ENCODE measurements at regions not wholly inside any gene's neighbourhood (a gene's known extent, or its start where the extent isn't known, plus 50 kb on each side); places are given as distances from the start of the nearest gene placed in this dataset.
"Not testable (repeated sequence)": the region's sequence is repeated elsewhere in the genome, so short reads cannot be mapped to it uniquely, and the experiment has no call there.

DNA sequence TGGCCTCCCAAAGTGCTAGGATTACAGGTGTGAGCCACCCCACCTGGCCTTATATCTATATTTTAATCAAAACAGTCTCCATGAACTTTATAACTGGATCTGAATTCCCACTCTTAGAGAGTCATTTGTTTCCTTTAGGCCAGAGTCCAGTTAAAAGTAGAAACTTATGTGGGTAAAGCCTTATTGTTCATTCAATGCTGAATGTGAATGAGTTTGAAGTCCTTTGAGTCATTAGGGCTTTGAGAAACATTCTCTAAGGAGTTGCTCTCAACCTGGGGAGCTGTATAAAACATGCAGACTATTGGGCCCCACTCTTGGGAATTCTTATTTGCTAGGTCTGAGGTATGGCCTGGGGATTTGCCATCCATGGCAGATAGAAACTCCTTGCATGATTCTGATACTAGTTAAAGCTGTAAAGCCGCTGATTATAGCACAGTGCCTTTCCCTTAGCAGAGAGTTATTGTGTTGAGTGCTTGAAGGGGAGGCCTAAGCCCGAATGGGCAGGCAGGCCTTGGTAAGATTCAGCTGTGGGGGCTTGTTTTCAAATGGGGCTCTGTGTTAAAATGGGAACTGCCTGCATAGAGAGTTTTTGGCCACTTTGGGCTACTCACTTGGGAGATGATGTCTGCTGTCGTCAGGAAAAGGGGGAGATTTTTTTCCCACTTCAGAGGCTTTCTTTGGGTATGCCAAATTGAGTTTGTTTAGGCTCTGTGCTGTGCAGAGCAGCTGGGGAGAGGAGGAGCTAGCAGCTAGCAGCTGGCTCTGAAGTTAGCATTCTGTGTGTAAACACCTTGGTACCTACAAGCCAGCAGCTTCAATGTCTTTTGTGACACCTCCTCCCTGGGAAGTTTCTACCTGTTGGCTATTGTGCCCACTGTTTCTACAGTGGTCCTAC, 117.5 kb downstream of the DACT1 start:
- no peak for DNase-seq

DNA sequence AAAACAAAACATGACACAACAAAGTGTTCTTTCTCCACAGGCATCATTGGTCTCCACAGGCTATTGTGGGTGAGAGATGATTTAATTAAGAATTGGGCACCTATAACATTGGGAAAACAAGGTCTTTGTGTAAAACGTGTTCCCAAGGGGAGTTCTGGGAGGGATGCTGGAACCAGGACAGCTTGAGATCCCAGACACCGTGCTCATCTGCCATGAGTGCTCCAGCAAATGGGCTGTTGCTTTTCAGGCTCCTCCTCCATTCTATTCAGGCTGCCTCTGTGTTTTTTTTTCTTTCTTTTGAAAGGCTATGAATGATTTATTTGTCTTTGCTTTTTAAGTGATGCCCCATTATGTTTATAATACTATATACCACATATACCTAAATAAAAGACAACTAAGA, 122.4 kb downstream of the DACT1 start:
- no peak for DNase-seq

DNA sequence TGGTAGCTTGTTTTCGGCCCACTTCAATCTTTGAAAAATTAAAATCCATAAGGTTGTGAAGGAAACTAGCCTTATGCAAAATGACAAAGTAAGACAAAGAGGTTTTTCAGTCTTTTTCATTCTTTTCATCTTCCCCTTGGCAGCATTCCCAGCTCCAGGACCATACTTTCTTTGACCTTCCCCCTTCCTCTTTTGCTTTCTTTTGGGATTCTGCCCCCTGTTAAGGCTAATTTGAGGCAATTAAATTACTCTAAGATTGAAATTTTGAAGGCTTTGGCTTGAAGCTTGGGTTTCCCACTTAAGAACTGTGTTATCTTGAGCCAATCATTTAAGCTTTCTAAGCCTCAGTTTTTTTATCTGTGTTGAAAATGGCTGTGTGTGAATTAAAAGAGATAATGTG, 124.9 kb downstream of the DACT1 start:
- DNase-seq, result no peak

- no peak for DNase-seq
These were observed 125.4 kb downstream of the DACT1 start for GRCh38 chr14:58763210-58763609.

DNA sequence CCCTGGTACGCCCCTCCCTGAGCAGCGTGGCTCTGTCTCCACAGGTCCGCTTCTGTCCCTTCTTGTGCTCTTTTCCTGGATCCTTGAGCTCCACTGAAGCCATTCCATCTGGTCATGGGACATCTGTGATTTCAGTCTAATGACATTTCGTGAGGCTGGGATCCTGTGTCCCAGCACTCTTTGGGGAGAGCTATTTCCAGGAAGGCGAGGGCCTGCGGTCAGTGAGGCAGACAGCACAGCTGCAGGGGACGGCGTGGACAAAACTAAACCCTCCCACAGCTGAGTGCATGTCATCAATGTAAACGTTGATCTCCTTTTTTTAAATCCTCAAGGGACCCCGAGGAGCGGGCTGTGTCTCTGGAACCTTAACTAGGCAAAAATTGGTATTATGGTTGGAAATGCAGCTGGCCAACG, 127.7 kb downstream of the DACT1 start:
- no peak for DNase-seq

DNA sequence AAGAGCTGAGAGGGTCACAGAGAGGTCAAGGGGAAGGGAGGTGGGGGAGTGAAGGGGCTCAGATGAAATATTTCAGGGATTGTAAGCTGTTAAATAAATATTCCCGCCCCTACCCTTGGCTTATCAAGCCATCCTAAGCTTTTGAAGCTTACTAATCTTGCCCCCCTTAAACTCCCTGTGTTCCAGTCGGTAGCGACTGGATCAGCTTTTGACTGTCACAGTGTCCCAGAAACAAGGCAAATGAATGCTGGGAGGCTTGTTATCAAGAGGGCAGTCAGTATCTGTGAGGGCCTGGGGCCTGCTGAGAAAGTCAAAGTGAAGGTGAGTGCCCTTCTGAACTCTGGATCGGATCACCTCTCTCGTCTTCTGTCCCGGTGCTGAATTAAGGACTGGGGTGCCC, 128.1 kb downstream of the DACT1 start:
- no peak for DNase-seq

- no peak for DNase-seq
These were observed 131.4 kb downstream of the DACT1 start for GRCh38 chr14:58769011-58769643.

- no peak for DNase-seq
These were observed 132.0 kb downstream of the DACT1 start for GRCh38 chr14:58769771-58770170.

DNA sequence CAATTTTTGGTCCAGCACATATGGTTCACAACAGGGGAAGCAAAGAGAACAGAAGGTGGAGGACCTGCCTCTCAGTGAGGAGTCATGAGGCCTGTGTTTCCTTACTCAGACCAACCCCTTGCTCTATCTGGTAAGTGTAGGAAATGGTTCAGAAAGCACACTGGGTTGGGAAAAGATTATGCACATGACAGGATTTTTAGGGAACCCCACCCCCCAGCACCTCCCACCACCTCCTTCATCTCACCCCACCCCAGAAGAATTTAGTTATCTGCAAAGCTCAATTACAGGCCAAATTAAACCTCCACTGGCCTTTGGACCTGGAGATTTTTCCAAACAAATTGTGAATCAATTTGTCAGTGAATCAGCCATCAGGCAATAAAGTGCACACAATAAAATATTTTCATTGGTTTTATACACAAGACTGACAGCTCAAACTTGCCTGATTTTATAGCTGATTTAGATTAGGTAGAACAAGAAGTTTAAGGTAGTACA, 132.8 kb downstream of the DACT1 start:
- DNase-seq, result no peak

- no peak for DNase-seq
These were observed 133.3 kb downstream of the DACT1 start for GRCh38 chr14:58771016-58771415.

DNA sequence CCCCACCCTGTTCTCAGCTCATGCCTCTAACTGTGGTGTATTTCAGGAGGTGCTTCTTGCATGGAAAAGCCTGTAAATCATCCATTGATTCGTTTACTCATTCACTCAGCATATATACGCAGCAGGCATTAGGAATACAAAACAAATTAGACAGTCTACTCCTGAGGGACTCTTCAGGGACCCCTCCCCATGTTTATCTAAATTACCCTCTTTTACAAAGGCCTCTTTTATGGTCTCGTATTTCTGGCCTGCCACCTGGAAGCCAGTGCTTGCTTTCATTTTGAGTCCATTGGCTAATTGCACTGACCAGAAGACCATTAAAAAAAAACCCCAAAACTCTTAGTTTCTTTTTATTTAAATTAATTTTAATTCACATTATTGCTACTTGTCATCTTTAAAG, 134.4 kb downstream of the DACT1 start:
- DNase-seq, result no peak

GRCh38 chr14:58772794-58773620, 135.2 kb downstream of the DACT1 start:
- no peak for DNase-seq

DNA sequence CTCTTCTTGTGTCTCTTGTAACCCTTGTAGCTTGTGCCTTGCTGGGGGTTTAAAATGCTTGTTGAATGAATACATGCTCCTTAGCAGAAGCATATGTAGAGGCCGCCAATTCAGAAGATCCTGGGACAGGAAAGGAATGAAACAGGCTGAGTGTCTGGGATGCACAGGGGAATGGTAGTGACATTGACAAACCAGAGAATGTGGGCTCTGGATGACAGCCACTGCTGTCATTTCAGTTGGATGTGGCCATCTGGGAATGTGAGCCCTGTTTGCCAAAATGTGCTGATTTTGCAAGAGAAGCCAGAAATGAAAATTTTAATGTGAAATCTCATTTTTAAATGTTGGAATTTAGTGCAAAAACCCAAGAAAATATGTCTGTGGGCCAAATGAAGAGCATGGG, 136.8 kb downstream of the DACT1 start:
- DNase-seq, result no peak

DNA sequence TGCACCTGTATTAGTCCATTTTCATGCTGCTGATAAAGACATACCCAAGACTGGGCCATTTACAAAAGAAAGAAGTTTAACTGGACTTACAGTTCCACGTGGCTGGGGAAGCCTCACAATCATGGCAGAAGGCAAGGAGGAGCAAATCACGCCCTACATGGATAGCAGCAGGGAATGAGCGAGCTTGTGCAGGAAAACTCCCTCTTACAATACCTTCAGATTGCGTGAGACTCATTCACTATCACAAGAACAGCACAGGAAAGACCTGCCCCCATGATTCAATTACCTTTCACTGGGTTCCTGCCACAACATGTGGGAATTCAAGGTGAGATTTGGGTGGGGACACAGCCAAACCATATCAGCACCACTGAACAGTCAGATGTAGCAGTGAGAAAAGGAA, 137.4 kb downstream of the DACT1 start:
- DNase-seq, result not testable (repeated sequence)

GRCh38 chr14:58776516-58776915, 138.8 kb downstream of the DACT1 start:
- no peak for DNase-seq

DNA sequence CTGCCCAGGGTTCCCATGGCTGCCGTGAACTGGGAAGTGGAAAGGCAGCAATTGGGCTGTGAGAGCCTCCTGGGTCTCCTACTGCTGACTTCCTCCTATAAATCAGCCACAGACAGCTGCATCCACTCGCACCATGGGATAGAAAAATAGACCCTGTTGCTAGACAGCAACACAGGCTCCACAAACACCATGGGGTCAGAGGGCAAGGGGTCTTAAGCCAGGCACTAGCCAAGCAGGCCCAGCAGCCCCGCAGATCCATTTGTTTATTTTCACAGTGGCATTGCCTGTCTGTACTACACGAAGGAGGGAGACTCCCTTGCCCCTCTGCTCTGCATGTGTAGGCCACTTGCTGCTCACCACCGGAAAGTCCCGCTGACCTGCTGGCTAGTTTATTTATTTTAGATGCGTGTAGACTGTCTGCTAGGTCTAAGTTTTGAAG, 139.8 kb downstream of the DACT1 start:
- DNase-seq, result no peak

DNA sequence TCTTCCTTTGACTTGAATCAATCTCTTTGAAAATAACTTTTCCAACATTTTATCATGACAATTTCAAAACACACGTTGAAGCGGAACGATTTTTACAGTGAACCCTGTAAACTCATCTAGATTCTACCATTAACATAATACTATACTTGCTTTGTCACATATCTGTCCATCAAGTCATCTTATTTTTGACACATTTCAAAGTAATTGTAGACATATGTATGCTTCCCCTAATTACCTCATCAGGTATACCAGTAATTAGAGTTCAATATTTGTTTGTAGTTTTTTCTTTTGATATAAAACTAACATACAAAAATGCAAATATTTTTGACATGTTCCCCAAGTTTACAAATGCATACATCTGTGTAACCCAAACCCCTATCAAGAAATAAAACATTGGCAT, 140.4 kb downstream of the DACT1 start:
- no peak for DNase-seq

- no peak for DNase-seq
These were observed 141.6 kb downstream of the DACT1 start for GRCh38 chr14:58779376-58779775.

- no peak for DNase-seq
These were observed 142.4 kb downstream of the DACT1 start for GRCh38 chr14:58780185-58780584.

GRCh38 chr14:58780605-58781004, 142.8 kb downstream of the DACT1 start:
- no peak for DNase-seq

GRCh38 chr14:58782011-58782410, 144.2 kb downstream of the DACT1 start:
- DNase-seq, result no peak

DNA sequence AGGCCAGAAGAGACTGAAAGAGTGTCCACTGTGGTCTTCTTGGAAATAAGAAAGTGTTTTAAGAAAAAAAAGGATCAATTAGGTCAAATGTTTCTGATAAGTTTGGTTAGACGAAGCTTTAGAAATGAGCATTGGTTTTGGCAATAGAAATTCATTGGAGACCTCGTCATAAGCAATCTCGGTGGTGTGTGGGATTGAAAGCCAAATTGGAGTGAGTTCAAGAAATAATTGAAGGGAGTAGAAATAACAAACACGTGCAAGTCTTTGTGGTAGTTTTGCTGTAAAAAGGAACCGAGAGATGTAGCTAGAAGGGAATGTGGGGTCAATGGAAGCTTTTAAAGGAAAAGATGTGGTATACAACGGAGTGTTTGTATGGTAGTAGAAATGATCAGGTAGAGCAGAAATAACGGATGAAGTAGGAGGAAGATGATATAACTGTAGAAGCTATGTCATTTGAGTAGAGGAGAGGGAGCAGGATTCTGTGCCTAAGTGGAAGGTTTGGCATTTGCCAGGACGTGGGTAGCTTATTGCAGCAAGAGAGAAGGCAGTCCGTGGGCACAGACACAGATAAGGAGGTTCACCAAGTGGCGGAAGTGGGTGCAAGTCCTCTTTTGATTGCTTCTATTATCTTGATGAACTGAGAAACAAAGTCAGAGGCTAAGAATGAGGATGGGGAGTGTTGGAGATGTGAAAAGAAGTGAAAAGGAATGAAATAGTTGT, 146.2 kb downstream of the DACT1 start:
- DNase-seq, result no peak

DNA sequence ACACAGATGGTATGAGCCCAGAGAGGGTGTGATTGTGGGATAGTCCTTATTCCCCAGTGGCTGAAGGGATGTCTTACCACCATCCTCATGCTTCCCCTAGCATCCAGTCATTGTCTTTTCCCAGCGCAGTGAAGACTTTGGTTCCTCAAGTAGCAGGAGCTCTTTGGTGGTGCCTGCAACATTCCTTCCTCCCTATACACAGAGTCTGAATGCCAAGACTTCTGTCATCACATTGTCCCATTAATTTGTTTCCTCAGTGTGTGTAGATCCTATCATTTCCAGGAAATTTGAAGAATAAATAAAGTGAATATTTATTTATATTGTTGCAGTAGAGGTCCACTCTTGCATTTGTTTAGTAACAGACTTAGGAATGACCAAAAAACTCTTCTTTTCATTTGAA, 147.2 kb downstream of the DACT1 start:
- DNase-seq, result no peak
